ENCODE measurements at regions not wholly inside any gene's neighbourhood (a gene's known extent, or its start where the extent isn't known, plus 50 kb on each side); places are given as distances from the start of the nearest gene placed in this dataset.

DNA sequence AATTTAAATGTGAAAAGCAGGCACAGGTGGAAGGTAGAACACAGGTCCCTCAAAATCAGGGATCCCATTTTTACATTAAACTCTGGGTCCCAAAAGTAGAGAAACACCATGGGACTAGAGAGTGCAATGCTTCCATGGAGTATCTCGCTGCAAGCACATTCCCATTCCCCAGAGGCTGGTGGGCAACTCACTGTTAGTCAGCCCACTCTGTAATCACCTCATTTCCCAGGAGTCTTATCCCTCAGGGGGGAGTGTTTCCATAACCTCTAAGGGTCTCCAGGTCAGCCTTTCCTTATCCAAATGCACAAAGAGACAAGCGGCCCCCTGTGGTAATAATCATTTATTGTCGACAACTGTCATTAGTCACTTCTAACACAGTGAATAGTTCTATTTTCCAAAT, 490.1 kb upstream of the LRRC7 start:
- no peak for FAIRE-seq
- Histone ChIP-seq H3K27ac (no peak overlapping the region), H3K4me3 (no peak overlapping the region), H3K27me3 (no peaks in the 10 kb centered on the region), H3K4me1 (no peaks in the 10 kb centered on the region), H3K9me3 (no peaks in the 10 kb centered on the region), H3K36me3 (no peaks in the 10 kb centered on the region)
- no peak for ATAC-seq
- WGBS, 2 donors, result 78 to 82% methylated on average over 3 of the region's 3 CpGs
- no peak for DNase-seq
- intact Hi-C loops (cut with DNase I), result no loop called here
- TF ChIP-seq, protein P1, sequence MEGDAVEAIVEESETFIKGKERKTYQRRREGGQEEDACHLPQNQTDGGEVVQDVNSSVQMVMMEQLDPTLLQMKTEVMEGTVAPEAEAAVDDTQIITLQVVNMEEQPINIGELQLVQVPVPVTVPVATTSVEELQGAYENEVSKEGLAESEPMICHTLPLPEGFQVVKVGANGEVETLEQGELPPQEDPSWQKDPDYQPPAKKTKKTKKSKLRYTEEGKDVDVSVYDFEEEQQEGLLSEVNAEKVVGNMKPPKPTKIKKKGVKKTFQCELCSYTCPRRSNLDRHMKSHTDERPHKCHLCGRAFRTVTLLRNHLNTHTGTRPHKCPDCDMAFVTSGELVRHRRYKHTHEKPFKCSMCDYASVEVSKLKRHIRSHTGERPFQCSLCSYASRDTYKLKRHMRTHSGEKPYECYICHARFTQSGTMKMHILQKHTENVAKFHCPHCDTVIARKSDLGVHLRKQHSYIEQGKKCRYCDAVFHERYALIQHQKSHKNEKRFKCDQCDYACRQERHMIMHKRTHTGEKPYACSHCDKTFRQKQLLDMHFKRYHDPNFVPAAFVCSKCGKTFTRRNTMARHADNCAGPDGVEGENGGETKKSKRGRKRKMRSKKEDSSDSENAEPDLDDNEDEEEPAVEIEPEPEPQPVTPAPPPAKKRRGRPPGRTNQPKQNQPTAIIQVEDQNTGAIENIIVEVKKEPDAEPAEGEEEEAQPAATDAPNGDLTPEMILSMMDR (IDR thresholded peaks at IDR 0.05), result no peak

DNA sequence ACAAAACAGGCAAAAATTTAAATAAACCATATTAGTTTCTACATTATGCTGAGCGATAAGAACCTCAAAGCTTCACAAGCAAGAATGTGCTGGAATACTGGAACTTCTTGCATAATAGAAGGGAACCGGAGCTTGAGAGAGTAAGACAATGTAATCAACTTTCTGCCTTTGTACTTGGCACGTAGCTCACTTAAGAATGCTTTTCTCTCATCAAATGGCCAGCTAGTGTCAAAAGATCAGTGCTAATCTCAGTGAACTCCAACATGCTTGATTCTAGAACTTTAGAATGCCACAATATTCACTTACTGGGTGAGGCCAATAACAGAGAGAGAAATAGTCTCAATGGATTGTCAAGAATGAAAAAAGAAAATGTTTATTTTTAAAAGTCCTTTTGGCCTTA, 486.1 kb upstream of the LRRC7 start:
- Histone ChIP-seq H3K36me3 (no peaks in the 10 kb centered on the region), H3K4me1 (no peaks in the 10 kb centered on the region), H3K27me3 (no peaks in the 10 kb centered on the region), H3K9me3 (no peaks in the 10 kb centered on the region), H3K4me3 (no peak overlapping the region), H3K27ac (no peak overlapping the region)
- no peak for DNase-seq
- no peak for ATAC-seq
- no peak for FAIRE-seq
- TF ChIP-seq, protein P1 (IDR thresholded peaks at IDR 0.05), result no peak
- 48 to 60% methylated on average over 3 of the region's 3 CpGs for WGBS, 2 donors
- intact Hi-C loops (cut with DNase I), result no loop called here

DNA sequence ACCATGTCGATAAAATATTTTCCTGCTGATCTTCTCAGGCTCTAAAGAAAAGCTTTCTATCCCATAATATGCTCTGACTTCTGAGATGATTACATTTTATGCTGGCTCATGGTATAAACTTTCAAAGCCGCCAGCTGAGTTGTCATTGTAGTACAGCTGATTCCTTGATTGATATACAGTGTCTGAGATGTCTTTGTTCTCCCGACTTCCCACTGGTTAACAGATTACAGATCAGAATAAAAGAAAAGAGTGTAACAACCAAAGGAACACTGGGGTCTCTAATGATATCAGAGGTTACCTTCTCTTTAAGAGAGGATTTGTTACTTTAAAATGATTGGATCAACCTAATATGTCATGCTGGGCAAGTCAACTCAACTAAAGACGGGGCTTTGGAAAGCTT, 485.4 kb upstream of the LRRC7 start:
- TF ChIP-seq, protein P1 (IDR thresholded peaks at IDR 0.05), result no peak
- Histone ChIP-seq H3K27me3 (no peaks in the 10 kb centered on the region), H3K27ac (no peak overlapping the region), H3K4me1 (no peaks in the 10 kb centered on the region), H3K4me3 (no peak overlapping the region), H3K9me3 (no peaks in the 10 kb centered on the region), H3K36me3 (no peaks in the 10 kb centered on the region)
- DNase-seq (no peak), FAIRE-seq (no peak), ATAC-seq (no peak)
- 54 to 56% methylated on average over 4 of the region's 4 CpGs for WGBS, 2 donors
- intact Hi-C loops (cut with DNase I), result no loop called here

- DNase-seq, result no peak
- H3K36me3 ChIP-seq, result no peaks in the 10 kb centered on the region
- intact Hi-C loops (cut with DNase I), result no loop called here
- no peak for ATAC-seq
- no peak overlapping the region for H3K4me3 ChIP-seq
- H3K9me3 ChIP-seq, result no peaks in the 10 kb centered on the region
- FAIRE-seq, result no peak
- no peaks in the 10 kb centered on the region for H3K4me1 ChIP-seq
- TF ChIP-seq, protein P1 (IDR thresholded peaks at IDR 0.05), result no peak
- no peaks in the 10 kb centered on the region for H3K27me3 ChIP-seq
- H3K27ac ChIP-seq, result no peak overlapping the region
These were observed 481.6 kb upstream of the LRRC7 start for GRCh38 chr1:69086148-69086547.

- intact Hi-C loops (cut with DNase I), result no loop called here
- TF ChIP-seq, protein P1 (IDR thresholded peaks at IDR 0.05), result no peak
- no peaks in the 10 kb centered on the region for H3K27me3 ChIP-seq
- FAIRE-seq, result no peak
- no peaks in the 10 kb centered on the region for H3K4me1 ChIP-seq
- no peak for DNase-seq
- no peak overlapping the region for H3K4me3 ChIP-seq
- H3K9me3 ChIP-seq, result no peaks in the 10 kb centered on the region
- 23 to 24% methylated on average over 1 of the region's 1 CpG for whole genome bisulfite sequencing, 2 donors
- no peaks in the 10 kb centered on the region for H3K36me3 ChIP-seq
- H3K27ac ChIP-seq, result no peak overlapping the region
- ATAC-seq, result no peak
These were observed 479.2 kb upstream of the LRRC7 start for GRCh38 chr1:69088571-69088970.

Measured in pancreas (tissue), 10 donors.